HT-29 (cell line): ENCODE measurements at regions not wholly inside any gene's neighbourhood (a gene's known extent, or its start where the extent isn't known, plus 50 kb on each side); places are given as distances from the start of the nearest gene placed in this dataset.

Experiments used
- DNase-seq: peaks from one replicate; pipeline ENCODE4 v3.0.0-alpha.2; 2015; ENCODE audit warnings: low spot score

DNA sequence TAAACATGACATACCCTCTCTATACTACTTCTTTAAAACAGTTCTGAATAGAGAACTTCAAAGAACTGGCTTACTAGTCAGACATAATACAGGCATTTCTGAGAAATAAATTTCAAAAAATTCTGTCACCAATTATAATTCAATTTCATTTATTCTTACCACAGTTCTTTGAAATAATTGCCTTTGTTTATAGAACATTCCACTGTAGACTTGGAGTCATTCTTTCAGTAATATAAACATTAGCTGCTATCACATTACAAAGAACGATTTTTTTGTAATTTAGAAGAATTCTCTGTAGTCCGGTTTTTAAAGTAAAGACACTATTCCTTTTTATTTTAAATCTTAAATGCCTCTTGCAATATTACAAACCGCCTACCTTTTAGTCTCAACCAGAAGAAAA, 146.4 kb upstream of the COL11A1 start:
- DNase-seq: no peak

DNA sequence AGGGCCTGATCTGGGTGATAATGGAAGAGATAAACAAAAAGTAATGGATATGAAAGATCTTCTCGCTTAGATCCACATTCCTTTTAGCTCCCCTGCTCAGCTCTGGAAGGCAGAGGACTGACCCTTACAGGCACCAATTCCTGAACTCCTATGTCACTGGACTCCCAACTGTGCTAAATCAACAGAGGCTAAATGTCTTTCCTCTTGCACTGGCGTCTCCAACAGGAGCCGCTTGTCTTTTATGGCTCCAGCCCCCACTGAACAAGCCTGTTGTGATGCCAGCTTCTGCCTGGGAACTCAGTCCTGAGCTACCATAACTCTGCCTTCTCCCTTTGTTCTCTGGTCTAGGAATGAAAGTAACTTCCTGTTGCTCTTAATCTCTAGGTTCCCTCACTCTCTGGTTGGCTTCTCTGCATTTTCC, 142.1 kb upstream of the COL11A1 start:
- DNase-seq: no peak

DNA sequence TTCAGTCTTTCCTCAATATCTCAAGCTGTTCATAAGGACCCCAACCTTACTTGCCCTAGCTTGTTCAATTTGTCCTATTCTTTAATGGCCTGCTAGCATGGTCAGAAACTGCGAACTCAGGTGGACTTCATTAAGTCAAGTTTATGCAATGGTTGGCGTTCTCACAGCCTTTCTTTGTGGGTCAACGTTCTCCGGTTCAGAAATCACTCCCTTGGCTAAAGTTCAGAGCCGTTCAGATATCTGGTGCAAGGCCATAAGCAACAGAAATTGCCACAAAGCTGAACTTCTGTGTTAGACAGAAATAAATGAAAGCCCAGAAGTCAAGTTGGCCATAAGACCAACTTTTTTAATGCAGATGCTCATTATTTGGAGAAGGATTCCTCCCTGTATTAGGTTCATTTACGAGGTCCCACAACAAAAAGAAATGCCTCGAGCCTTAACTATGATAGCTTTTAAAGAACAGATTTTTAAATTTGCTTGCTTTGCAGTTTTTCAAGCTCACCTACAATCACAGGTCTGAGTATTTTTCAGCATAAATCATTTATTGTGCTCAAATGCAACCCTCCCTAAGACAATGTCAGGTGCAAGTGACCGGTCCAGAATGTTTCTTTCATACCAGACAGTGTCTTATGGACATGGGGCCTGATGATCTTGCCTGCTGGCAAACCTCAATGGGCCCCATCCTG, 140.2 kb upstream of the COL11A1 start:
- DNase-seq: no peak

DNA sequence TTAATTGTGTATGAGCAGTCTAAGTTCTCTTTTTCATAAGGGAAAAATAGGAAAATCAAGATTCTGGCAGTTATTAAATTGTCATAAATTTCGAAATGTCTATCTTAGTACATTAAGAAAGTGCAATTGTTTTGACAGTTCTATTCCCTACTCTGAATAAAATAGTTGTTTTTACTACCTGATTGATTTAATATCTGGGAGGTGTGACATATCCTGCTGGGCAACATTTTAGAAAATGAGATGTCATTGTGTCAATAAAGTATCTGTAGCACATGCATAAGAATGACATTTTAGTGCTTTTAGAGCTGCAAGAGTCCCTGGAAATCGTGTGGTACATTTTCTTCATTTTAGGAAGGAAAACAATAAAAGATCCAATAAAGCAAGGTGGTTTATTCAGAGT, 139.2 kb upstream of the COL11A1 start:
- no peak for DNase-seq

DNA sequence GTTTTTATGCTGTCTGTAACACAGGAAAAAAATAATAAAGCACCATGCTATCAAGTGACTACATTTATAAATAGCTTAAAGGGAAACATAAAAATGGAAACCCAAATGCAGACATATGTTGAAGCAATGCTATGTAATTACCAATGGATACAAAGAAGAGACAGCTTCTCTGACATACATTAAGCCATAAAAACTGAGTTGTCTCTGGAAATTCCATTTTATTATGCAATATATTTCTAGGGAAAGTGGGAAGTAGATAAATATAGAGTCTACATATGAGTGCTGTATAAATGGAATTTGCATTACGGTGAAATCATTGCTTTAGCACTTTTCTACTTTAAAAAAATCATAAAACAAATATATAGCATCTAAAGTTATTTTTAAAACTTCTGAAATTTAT, 135.2 kb upstream of the COL11A1 start:
- no peak for DNase-seq

DNA sequence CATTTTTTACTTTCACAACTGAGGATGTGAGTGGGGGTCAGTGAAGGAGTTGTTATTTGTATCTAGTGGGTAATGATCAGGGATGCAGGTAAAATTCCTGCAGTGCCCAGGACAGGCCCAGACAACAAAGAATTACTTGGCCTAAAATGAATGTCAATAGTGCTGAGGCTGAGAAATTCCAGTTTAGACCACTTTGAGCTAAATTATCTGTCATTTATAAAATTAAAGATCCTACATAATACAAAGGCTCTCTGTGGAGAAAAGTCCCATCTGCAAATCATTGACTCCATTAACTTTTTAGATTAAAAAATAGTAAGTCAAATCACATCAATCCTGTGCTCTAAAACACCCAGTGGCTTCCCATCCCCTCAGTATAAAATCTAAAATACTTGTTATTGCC, 130.7 kb upstream of the COL11A1 start:
- no peak for DNase-seq

DNA sequence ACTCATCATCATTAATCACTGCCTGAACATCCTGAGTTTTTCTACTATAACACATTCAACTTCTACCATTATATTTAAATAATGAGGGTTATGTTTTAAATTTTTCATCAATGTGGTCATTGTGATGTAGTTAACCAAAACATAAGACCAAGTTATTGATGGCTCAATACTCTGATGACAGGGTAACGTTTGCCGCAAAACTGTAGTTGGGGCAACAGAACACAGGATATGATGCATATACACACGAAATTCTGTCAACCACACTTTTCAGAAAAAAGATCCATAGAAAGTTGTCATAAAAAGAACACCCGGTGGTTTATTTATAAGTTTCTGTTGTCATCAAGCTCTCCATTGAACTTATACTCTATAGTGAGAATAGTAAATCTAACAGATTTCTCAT, 121.7 kb upstream of the COL11A1 start:
- DNase-seq: no peak

DNA sequence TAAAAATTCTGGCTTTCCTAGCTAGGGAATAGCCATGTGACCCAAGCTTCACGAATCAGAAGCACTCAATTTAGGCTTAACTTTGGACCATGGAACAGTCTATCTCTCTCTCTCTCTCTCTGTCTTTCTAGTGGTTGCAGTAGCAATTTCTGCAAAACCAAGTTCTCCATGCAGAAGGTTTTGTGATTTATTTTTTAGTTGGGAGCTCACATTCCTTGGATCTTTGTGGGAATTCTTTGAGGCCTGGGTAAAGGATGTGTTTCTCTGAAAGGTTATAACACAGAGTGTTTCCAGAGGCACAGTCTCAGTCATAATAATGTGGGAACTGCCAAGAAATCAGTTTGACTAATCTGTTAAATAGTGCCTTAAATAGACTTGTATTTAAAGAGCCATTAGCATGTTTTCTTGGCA, 112.3 kb upstream of the COL11A1 start:
- no peak for DNase-seq

DNA sequence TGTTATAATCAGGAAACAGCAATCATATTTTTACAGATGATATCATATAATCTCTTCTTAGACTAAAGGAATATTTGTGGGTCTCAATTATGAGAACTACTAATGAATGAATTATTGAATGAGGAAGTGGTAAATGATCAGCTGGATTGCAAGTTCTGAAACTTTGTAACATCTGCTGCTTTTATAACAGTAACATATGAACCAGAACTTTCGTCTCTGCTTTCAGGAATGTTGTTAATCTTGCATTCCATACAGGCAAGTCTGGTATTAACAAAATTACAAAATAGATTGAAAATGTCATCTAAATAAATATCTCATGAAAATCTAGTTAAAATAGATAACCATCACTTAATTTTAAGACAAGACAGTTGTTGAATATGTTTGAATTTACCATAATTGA, 110.5 kb upstream of the COL11A1 start:
- no peak for DNase-seq

DNA sequence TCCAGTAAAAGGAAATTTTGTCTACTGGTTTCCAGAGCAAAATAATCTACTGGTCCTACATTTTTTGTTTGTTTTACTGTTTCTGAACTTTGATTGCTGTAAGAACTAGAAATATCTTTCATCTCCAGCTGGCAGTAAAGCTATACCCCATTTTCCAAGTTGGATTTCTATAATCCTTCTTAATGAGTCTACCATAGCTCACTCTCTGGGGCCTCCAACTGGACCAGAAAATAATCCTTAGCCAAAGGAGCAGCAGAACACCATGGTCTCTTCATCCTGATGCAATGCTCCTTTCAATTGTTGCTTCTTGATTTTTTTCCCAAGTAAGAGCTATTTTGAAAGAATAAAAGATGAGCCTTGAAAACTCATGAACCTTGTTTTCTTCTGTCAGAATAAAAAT, 110.0 kb upstream of the COL11A1 start:
- DNase-seq: no peak

DNA sequence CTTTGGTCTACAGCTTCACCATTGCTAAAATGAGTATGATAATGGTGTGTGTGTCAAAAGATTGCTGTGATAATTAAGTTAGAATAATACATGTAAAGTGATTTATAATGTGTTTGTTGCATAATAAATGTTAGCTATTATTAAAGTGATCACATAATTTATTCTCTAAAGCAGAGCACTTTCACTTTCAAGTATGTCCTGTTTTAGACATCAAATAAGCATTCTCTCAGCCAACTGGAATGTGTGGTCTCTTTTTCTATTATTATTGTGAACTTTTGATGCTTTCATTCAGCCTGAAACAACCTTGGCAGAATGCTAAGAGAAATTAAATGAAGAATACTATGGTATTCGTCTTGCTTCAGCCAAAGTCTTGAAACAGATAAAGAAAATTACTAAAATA, 102.8 kb upstream of the COL11A1 start:
- DNase-seq: no peak

DNA sequence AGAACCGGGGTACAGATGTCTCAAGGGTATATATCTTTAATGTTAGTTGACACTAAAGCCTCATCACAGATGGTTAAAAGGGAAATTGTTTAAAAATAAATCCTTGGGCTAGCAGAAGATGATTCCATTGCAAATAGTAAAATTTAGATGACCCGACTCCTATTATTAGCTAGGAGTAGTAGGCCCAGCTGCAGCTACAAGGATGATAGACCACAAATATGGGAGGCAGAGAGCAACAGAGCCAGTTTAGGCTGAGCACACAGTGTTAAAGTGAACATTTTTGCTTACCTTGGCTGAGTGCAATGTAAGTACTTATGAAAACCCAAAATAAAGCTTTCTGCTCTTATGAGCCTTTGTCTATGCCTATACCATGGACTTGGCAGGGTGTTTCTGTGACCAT, 100.5 kb upstream of the COL11A1 start:
- DNase-seq: no peak

DNA sequence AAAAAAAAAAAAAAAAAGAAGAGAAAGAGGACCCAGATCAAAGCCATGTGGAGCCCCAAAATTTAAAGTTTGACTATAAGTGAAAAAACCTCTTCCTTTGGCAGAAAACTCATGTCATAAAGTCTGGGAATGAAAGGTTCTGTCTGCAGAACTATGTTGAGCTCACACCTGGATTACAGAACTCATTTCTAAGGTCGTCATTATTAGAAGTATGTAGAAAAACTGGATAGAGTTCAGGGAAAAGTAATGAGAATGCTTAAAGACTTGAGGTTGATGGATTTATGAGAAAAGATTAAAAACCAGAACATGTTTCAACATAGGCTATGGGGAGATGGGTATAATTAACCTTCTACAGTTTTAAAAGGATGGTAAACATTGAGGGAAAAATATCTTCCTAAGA, 90.7 kb upstream of the COL11A1 start:
- no peak for DNase-seq

DNA sequence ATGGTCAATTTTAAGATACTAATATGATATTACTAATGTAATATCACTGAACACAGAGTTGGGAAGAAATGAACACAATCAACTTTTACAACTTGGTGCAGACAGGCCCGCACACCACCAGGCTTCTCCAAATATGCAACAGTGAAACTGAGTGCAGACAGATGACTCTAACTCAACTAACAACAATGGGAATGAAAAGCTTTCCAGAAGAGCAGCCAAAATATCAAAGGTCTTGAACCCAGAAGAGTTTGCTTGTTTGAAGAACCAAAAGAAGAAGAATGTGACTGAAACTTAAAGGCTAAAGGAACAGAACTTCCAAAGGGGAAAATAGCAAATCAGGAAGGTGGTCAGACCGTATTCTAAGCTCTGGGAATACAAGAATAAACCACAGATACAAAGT, 89.8 kb upstream of the COL11A1 start:
- no peak for DNase-seq

DNA sequence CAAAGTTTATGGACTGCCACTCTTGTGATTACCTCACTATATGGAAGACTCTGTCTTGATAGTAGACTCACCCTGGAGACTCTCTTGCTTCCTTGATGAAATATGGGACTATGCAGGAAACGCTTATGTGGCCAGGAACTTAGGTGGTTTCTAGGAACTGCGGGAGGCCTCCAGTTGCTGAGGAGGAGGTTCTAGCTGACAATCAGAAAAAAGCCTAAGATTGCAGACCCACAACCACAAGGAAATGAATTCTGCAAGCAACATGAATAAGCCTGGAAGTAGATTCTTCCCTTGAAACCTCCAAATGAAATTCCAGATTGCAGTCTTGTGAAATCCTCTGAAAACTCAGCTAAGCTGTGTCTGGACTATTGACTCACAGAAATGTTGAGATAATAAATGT, 88.9 kb upstream of the COL11A1 start:
- no peak for DNase-seq

DNA sequence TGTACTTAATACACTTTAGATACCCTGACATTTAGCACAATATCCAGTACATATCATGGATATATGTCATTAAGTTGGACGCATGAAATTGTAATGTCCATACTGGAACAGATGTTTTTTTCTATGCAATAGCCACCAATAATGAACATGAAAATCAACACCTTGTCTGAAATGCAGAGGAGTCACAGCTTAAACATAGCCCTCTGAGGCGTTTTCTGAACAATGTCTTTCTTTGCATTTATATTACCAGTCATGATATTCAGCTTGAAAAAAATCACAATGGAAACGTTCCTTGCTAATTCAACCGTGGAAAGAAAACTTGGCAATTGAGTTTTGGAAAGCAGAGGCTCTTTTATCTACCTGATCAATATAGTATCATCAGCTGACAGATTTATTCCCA, 86.7 kb upstream of the COL11A1 start:
- no peak for DNase-seq

DNA sequence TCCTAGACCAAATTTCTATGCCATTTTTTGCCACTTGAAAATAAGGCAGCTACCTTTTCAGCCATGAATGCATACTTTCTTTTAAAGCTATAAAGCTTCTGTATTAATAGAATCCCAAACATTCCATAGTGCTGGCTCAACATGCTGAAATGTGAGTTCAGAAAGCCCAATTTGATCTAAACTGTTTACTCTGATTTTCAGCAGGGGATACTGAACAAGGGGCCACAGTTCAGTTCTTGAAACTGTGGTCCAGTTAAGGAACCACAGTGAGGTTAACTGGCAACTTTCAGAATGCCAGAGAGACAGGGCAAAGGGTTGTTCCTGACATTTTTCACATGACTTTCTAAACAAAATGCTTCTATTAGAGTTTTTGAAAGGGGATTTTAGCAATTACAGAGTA, 85.7 kb upstream of the COL11A1 start:
- DNase-seq: no peak

DNA sequence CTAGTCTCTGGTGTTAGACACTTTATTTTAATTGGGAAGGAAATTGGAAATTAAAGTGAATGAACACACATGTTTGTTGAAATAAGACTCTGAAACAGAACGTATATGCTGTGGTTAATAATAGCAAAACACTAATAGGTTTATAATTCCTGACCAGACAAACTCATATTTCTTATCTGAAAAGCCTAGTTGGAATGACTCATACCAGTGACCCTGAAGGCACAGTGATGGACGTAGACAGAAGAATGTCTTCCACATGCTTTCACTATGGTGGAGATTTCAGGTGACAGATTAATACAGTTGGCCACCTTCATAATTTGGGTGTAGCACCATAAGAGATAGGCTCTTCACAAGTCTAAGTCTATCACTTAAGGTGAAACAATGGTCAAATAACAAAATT, 83.0 kb upstream of the COL11A1 start:
- DNase-seq: no peak

DNA sequence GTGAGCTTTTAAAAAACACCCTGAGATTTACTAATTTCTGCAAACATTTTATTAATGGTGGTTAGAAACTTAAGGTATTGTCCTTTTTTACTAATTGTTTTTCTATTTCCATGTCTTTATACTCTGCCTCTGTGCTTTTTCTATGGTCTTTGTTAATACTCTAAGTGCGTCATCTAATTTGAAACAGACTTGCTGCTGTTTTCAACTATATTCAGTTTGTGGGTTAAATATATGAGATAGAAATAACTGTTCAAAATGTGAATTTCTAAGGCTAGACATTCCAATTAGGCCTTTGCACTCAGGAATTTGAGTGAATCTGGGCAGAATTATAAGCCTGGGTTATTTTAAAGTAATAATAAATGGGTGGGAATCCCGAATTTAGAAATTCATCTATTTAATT, 82.4 kb upstream of the COL11A1 start:
- no peak for DNase-seq

DNA sequence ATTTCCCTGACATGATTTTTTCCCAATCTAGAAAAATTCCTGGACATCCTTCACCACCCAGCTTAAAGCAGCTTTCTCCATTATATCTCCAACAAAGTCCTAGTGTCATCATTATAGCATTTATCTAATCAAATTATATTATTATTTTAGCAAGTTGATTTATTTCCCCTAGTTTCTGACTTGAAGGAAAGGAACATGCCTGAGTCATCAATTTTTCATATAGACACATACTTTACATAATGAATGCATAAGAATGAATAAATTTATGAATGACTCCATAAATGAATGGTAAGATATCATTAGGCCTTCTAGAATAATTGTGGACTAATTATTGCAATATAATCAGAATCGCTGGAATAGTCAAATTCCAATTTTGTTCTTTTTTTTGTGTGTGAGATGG, 79.4 kb upstream of the COL11A1 start:
- no peak for DNase-seq

DNA sequence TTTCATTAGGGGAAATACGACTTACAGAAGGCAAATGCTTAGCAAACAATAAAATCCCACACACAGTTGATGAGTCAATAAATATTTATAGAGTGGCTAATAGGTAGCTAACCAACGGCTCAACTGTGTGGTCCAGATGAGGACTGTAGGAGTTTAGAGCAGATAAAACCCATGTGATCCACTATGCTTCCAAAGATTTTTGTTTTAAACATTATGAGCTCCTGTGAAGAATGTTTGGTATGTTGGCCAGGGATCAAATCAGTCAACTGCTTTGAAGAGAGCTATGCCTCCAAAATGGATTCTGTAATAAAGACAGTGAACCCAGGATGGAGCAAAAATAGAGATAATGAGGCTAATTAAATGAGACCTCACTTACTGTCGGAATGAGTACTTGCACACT, 72.3 kb upstream of the COL11A1 start:
- no peak for DNase-seq

DNA sequence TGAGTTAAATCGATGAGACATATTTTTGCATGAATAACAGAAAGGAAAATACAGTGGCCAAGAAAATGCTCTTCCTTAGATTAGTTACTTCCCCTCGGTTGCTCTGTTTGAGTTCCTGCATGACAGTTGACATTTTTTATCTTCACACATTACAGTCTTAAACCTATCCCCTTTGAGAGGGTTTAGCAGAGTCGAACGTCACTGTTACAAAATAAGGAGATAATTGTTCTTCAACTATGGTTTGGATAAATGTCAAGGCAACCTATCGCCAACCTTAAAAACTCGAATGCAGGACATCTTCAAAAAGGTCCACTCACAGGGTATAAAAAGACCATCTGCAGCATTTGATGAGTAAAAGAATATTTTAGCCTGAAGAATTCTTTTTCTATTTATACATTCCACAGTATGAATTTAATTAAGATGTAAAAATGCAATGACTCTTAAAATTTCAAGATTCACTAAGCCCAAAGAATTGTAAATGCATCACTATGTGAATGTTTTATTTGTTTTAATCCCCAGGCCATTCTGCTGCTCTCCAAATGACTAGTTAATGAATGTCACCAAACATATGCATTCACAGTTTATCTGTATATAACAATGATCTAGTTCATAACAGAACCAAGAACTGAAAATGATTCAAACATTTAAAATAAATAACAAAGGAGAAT, 68.9 kb upstream of the COL11A1 start:
- DNase-seq: no peak

DNA sequence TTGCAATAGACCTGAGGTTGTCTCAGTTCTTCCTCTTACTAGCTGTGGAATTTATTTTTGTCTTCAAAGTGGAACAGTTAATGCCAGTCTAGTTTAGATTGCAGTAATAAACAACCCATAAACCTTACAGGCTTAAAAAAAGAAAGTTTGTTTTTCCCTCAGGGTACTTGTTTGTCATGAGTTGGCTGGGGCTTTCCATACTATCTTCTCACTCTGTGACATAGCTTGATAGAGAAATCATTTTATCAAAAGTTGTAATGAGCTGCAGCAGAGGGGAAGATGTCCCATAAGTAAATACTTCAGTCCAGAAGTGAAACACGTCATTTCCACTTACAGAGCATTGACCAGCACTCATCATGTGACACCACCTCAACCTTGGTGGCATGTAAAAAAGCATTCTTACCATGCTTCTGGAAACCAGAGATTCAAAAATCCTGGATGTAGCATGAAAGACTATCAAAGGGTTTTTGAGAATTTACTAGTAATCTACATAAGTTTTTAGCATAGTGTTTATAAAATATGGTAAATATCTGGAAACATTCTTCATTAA, 62.8 kb upstream of the COL11A1 start:
- DNase-seq: no peak

DNA sequence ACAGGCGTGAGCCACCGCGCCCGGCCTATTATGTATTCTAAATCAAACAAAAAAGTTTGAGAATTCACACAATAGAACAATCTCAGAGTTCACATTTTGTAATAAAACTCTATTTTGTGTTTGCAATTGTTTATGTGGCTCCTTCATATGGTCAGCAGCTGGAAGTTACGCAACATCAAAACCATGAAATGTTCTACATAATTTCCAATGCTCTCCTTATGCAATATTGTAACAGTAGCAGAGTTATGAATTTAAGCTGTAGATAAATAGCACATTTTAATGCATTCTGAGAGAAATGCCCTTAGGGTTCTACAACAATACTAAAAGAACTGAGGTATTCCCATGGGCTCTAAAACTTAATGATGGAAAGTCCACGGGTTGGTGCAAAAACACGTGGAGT, 62.3 kb upstream of the COL11A1 start:
- no peak for DNase-seq
